GM21367 (cell line): ENCODE measurements at regions not wholly inside any gene's neighbourhood (a gene's known extent, or its start where the extent isn't known, plus 50 kb on each side); places are given as distances from the start of the nearest gene placed in this dataset.
"Not testable (repeated sequence)": the region's sequence is repeated elsewhere in the genome, so short reads cannot be mapped to it uniquely, and the experiment has no call there.

ENCODE experiments used
- ATAC-seq: cut with Tn5 transposase; IDR thresholded peaks from one replicate; pipeline ENCODE4 v1.9.1; 2021; ENCODE audit not compliant: unreplicated experiment

GRCh38 chr7:46945328-46945727, 636.6 kb downstream of the TNS3 start:
- no peak for ATAC-seq

DNA sequence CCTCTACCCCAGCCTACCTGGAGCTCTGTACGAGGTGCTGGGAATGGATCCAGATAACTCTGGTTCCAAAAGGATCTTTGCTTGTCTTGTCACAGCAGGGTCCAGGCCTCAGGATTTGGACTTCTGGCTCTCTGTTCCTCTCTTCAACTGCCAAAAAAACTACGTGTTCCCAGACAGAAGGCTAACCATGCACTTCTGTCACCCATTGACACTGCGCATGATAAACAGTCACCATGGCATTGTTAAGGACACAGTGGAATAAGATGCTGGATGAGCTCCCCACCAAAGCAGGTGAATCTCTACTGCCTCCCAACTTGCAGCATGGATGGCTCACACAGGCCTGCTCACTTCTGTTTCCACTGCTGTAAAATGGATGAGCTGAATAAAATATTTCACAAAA, 637.9 kb downstream of the TNS3 start:
- no peak for ATAC-seq

DNA sequence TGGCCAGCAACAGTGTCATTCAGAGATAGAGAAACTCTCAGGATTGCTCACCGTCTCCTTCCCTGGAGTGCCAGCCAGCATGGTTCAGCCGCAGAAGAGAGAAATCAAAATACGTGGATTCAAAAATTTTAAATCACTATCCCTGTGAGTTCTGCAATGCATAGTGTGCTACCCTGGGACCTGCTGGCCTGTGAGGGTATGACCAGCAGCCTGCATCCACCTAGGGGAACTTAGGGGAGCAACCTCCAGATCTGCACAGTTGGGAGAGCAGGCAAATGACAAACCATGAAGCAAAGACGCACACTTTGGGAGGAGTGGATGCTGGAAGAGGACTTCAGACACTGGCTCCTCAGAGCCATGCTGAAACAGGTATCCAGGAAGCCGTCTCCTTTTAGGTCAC, 639.3 kb downstream of the TNS3 start:
- ATAC-seq, result no peak

DNA sequence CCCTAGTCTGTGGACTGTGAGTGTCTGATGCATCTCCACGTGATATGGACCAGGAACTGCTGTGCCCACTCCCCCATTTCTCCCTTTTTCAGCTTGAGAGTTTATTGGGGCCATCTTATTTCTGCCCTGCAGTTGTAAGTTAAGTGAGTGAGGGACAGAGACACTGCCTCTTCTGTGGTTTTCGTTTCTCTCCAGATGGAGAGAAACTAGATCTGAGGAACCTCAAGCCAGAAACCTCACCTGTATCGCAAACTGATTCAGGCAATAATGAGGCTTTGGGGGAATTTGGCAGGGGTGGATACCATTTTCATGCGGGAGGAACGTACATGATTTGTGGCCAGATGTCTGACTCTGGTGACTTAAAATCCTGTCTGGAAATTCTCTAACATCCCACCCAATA, 641.7 kb downstream of the TNS3 start:
- ATAC-seq, result no peak

DNA sequence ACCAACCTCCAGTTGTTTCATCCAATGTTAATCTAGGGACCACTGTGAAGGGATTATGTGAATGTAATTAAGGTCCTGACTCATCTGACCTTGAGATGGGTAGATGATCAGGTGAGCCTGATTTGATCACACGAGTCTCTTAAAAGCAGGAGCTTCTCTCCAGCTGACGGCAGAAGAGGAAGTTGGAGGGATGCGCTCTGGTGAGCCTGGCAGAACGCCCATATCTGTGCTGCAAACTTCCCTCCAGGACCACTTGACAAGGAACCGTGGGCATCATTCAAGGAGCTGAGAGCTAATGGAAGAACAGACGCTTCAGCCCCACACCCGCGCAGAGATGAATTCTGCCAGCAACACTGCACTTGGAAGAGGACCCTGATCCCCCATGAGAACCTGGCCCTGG, 642.4 kb downstream of the TNS3 start:
- no peak for ATAC-seq

GRCh38 chr7:46939089-46939488, 642.8 kb downstream of the TNS3 start:
- ATAC-seq, result no peak

DNA sequence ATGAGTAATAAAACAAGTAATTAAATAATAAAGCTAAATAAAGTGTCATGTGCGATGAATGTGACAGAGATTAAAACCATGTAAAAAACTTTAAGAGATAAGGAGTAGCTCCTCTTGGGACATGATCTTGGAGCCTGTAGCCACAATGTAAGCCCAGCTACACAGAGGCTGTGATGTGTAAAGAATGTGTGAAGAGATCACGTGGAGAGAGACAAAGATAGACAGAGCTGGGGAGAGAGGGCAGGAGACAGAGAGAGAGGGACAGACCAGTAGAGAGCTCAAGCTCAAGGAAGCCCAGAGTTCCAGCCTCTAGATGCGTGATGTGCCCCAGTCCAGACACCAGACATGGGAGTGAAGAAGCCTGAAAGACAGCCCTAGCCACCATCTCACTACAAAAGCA, 644.1 kb downstream of the TNS3 start:
- no peak for ATAC-seq

GRCh38 chr7:46934198-46934825, 647.6 kb downstream of the TNS3 start:
- no peak for ATAC-seq

DNA sequence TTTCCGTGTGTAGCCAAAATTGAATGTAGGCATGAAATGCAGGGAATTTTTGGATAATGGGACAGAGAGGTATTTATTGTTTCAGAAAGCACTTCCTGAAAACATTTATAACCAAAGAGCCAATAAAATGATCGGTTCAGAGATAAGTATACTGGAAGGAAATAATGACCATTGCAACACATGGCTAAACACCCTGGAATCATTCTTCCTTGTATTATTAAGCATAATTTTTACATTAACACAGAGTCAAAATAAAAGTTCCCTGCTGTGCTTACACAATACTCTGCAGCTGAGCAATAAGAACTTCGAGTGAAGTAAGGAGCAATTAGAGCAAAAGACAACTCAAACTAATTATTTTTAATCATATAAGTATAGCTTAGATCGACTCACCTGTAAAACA, 648.3 kb downstream of the TNS3 start:
- no peak for ATAC-seq

DNA sequence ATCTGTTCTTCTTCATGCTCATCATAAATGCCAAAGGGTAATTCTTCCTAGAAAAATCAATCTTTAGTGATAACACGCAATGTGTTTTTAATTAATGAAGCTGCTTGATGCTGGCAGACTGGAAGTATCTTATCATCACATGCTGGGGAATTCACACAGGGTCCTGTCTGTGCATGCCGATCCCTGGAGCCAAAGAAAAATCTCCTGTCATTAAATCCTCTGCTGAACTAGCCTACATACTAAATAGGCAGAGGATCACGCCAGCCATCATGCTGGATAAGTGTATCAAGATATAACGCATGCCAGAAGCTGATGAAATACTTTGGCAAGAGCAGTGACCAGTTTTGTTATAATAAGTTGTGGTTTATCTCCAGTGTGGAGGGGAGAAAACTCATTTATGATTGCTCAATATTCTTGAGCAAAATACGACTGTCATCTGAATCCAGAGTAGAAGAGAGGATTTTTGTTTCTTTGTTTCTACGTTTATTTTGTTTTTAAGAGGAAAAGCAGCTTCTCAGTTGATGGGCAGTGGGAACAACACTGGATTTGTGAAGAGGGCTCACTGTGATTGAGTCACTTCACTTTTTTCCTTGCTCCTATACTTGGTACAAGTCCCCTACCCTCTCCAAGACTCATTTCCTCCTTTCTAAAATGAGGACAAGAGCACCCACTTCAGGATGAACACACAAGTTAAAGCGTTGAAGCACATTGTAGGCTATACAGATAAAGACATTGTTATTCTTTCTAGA, 649.1 kb downstream of the TNS3 start:
- no peak for ATAC-seq

DNA sequence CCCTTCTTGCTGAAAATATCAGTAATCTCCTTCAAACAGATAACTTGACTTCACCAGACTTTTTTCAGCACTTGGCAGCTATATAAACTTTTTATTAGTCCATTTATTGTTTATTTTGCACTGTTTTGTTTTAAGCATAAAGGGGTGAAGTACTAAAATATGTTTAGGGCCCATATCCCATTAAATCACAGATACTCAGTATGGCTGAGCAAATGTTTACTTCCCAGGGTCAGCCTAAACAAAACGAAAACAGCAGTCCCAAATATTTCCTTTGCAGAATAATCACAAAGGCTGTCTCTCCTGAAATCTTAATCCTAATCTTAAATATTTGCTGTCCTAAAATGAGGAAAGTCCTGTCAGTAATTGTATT, 649.6 kb downstream of the TNS3 start:
- no peak for ATAC-seq

- ATAC-seq, result no peak
Observed at GRCh38 chr7:46930366-46930765, 651.5 kb downstream of the TNS3 start.

GRCh38 chr7:46929359-46929758, 652.6 kb downstream of the TNS3 start:
- no peak for ATAC-seq

- ATAC-seq, result no peak
Observed at GRCh38 chr7:46928719-46929118, 653.2 kb downstream of the TNS3 start.

- no peak for ATAC-seq
Observed at GRCh38 chr7:46927131-46927810, 654.6 kb downstream of the TNS3 start.

GRCh38 chr7:46916581-46916980, 665.3 kb downstream of the TNS3 start:
- ATAC-seq, result no peak

DNA sequence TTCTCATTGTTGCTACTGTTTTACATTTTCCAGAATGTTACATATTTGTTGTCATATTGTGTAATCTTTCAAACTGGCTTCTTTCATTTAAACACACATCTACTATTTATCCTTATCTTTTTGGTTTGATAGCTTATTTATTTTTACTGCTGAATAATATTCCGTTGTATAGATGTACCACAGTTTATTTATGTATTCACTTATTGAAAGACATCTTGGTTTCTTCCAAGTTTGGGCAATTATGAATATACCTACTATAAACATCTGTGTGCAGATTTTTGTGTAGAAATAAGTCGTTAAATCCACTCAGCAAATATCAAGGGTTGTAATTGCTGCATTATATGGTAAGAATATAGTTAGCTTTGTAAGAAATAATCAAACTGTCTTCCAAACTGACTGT, 669.2 kb downstream of the TNS3 start:
- ATAC-seq, result no peak

GRCh38 chr7:46909601-46910051, 672.3 kb downstream of the TNS3 start:
- no peak for ATAC-seq

DNA sequence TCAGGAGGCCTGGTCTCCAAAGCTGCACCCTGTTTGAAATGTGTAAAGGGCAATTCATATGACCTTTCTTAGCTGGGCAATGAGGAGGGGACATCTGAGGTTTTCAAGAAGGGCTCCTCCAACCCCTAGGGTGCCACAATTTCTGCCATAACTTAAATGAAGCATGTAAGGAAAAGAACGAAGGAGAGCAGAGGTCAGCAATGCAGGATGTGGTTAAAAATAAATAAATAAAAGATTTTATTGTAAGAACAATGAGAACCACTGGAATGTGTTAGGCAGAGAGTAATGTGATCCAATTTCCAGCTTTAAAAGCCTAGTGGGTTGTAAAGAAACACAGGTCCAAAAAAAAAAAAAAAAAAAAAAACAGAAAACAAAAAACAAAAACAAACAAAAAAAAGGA, 673.1 kb downstream of the TNS3 start:
- ATAC-seq, result no peak

- ATAC-seq, result not testable (repeated sequence)
Observed at GRCh38 chr7:46904523-46904922, 677.4 kb downstream of the TNS3 start.

DNA sequence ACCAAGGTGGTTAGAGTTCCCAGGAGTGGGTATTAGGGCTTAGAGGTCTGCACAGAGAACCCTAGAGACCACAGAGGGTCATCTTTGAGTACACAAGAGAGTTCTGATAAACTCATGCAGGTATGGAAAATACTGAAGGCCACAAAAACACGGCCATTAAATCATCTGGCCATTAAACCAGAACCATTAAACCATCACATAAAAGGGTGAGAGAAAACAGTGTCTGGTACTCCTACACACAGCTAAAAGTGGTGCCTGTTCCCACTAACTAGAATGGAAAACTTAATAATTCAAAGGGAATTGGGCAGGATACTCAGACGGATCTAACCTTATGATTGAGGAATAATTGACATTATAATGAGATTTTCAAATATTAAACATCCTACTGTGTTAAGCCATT, 679.4 kb downstream of the TNS3 start:
- no peak for ATAC-seq
